Activated naive CD4-positive, alpha-beta T cell treated with Interleukin-2 at 50 U/mL for 16 hours (primary cell): ENCODE measurements at regions not wholly inside any gene's neighbourhood (a gene's known extent, or its start where the extent isn't known, plus 50 kb on each side); places are given as distances from the start of the nearest gene placed in this dataset.
"Not testable (repeated sequence)": the region's sequence is repeated elsewhere in the genome, so short reads cannot be mapped to it uniquely, and the experiment has no call there.

Experiments used
- DNase-seq: peaks from one replicate; pipeline ENCODE4 v3.0.0-alpha.2; 2020

DNA sequence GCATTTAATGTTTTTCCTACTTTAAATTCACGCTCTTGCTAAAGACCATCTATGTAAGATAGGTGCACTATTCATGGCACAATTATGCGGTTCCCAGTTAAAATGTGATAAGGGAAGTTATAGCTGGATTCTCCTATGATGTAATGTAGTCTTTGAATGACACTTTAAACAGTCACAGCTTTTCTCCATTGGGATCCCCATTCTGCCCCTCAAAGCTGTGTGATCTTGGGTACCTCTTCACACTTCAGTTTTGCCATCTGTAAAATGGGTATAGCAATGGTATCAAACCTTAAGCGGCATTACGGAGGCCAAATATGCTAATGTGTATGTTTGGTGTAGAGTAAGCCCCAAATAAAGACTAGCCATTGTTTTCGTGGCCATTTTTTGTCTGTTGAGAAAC is 64.7 kb upstream of the ZNF217 start:
- DNase-seq: no peak

DNA sequence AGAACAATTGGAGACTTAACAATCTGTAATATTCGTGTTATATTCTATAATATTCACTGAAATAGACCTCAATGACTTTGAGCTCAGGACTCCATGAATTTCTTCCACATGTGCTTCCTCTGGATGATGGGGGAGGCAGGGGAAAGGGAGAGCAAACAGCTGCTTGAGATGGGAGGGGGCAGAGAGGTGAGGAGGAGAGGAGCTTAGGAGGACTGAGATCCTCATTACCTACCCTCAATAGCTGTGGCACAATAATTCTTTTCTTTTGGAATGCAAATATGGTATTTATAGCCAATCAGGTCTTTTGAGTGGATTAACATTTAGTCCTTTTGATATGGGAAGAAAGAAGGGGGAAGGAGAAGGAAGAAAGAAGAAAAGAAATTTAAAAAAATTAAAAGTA is 64.1 kb upstream of the ZNF217 start:
- no peak for DNase-seq

DNA sequence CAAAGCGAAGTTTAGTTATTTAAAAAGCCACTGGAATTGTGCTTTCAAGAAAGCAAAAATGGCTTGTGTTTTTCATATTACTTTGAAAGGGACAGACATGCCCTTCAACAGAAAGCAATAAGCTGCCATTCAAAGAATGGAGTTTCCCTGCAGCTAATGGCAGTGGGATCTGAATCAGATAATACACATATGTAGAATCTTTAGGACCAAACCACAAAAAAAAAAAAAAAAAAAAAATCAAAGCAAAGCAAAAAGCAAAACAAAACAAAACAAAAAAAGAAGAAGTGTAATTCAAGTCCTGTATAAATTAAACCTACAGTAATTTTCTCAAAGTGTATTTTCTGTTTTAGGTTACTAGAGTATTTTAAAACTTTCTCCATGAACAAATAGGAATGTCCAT is 63.6 kb upstream of the ZNF217 start:
- DNase-seq: no peak

DNA sequence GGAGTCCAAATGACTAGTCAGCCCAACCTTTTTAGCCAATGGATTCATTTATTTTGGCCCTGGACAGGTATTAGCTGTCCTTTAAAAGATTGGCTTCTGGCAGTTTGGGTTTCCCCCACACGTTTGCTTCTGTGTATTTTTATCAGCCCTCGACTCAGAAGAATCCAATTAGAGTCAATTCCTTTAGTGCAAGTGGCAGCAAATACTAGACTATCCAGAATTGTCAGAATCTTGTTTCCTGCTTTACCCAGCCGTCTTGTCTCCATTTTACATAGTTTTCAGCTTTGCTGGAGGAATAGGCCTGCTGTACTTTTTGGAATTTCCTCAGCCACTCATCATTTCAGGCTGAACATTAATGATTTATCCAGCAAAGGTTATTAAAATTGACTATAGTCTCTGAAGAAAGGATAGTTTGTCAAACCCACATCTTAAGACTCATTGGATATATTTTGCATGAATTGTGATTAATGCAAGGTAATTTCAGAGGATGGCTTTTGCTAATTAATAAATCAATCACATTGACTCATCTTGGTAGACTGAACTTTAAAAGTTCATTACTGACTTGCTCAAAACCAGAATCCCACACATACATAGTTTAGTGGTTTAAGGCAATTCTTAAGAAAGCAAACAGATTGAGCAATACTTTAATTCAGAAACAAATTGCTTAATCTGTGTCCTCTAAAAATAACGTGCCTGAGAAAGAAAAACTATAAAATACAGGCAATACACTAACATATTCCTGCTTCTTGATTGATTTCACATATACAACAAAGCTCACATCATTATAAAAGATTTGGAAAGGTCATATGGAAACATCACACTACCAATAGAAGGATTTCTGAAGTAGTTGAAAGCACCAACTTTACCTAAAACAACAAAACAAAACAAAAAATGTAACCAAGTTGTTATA is 62.9 kb upstream of the ZNF217 start:
- DNase-seq: no peak

DNA sequence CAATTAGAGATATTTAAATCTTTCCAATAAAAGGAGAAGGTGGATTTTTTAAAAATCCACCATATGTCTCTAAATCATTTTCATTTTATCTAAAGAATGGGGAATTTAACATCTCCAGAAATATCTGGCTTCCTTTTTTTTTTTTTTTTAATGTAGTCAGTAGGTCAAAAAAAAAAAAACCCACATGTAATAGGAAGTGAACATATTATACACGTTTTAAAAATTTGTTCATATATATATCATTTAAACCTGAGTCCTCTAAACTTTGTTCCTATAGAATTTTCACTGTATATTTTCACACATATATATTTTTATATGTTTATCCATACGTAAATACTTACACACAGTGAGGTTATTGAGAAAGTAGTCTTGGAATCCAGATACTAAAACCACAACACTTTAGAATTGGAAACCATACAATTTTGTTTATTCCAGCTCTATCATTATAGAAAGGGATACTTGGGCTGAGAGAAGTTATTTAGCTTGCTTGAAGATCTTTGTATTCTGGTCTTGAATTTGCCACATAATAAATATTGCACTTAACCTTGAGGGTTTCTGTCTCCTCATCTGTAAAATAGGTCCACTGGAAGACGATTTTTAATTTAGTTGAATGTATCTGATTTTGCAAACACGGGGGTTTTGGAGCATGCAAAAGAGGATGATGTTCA is 62.1 kb upstream of the ZNF217 start:
- no peak for DNase-seq

DNA sequence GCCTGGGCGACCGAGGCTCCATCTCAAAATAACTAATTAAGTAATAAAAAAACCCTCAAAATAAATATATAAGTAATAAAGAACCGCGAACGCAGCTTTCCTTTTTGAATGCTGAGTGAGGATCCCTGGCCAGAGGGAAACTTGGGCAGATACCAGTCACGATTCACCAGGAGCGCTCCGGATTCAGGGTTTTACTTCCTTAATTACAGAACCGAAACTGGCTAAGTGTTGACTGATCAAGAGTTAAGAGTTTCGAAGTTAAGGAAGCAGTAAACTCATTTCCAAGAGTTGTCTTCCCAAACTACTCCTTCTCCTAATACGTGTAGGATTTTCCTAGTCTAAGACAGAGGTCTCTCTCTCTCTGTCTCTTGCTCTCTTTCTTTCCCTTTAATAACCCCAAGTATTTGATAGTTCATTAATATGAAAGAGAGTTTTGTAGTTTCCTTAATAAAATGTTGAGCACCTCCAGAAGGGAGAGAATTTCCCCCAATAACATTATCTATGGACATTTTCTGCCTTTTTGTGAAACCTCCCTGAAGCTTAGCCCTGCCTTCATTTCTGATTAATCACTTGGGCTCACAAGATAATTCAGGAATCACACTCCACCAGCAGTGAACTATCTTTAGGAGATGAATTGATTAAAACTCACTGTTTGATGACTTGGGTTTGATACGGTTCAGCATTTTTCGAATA is 61.4 kb upstream of the ZNF217 start:
- DNase-seq: no peak

DNA sequence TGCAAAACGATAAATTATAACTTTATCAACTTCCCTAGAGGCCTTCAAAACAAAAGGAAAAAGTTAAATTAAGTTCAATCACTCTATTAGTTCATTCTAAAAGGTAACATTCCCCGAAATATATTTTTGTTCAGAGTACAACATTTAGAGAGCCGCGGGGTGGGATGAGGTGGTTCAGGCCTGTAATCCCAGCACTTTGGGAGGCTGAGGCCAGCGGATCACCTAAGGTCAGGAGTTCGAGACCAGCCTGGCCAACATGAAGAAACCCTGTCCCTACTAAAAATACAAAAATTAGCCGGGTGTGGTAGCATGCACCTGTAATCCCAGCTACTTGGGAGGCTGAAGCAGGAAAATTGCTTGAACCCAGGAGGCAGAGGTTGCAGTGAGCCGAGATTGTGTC is 60.9 kb upstream of the ZNF217 start:
- DNase-seq: not testable (repeated sequence)

DNA sequence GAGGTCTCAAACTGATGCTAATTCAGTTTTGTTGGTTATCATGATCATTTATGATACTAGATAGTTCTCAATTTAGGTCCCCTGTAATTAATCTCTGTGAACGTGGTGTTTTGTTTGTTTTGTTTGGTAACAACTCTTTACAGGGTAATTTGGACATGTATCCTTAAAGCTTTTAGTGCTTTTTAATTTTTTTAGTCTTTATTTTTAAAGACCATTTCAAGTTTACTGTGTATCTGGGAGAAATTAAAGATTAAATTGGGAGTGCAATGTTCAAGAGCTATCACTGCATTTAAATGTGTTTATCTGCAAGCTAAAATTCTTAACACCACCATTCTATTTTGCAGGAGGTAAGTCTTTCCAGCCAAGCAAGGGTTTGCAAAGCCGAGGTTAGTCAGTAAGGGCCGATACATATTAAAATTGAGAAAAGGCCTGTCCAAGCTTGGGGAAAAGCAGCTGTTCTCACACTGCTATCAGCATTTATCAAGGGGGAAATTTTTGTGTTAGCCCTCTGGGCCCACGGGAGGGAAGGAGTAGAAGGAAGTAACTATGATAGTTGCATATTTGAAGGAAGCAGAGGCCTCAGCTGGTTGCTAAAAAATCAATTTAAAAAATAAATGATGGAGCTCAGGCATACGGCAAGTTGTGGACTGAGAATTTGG is 59.3 kb upstream of the ZNF217 start:
- no peak for DNase-seq

DNA sequence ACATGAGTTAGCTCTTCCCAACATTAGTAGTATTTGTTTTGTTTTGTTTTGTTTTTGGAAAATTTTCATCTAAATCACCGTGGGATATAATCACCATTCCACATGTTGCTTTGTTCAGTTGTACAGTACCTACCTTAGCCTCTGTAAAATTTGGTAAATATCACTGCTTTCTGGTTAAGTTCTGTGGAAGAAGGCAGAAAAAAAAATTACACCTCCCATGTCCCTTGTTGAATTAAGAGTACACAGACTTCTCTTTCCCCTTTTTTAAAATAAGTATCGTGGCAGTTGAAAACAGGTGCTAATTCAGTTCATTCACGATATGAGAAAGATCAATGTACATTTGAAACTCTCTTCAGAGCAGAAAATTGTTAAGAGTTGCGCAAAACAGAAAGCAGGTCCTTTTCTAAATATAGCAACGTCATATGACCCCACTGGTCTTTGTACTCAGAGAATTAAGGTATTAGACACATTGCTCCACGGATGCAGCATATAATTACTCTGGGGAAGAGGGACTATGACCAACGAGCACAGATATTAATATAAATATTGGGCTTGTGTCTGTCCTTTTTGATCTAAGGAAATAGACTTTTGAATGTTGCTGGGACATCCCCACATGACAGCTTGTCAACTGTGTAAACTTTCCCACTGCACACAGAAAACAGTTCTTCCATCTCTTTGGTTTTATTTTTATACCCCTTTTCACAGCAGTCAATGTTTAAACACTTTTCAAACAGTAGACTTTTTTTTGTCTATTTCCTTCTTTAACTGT is 58.6 kb upstream of the ZNF217 start:
- DNase-seq: no peak

DNA sequence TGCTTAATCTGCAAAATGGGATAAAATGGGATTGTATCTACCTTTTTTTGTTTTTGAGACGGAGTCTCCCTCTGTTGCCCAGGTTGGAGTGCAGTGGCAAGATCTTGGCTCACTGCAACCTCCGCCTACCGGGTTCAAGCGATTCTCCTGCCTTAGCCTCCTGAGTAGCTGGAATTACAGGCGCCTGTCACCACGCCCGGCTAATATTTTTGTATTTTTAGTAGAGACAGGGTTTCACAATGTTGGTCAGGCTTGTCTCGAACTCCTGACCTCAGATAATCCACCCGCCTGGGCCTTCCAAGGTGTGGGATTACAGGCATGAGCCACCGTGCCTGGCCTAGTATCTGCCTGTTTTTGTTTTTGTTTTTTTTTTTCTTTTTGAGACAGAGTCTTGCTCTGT is 55.9 kb upstream of the ZNF217 start:
- not testable (repeated sequence) for DNase-seq

DNA sequence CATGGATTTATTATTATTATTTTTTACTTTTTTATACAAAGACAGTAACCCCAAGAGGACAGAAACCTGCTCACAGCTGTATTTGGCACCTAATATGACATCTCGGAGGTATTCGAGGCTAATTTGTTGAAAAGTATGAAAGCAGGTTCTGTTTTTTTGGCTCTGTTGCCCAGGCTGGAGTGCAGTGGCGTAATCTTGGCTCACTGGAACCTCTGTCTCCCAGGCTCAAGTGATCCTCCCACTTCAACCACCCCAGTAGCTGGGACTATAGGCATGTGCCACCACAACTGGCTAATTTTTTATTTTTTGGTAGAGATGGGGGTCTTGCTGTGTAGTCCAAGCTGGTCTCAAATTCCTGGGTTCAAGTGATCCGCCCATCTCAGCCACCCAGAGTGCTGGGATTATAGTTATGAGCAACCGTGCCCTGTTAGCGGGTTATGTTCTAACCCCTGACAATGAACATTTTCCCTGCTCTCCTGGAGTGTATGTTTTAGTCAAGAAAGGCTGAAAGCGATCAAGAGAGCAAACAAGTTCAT is 53.7 kb upstream of the ZNF217 start:
- no peak for DNase-seq

DNA sequence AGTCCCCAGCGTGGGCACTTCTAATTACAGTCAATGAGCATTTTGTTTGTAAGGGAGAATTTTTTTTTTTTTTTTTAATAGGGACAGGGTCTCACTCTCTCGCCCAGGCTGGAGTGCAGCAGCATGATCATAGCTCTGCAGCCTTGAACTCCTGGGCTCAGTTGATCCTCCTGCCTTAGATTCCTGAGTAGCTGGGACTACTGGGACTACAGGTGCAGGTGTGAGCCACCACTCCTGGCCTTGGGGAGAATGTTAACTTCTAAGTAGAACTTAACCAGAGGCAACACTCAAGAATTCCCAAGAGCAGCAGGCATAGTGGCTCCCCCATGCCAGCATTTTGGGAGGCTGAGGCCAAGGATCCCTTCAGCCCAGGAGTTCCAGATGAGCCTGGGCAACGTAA is 52.9 kb upstream of the ZNF217 start:
- no peak for DNase-seq

DNA sequence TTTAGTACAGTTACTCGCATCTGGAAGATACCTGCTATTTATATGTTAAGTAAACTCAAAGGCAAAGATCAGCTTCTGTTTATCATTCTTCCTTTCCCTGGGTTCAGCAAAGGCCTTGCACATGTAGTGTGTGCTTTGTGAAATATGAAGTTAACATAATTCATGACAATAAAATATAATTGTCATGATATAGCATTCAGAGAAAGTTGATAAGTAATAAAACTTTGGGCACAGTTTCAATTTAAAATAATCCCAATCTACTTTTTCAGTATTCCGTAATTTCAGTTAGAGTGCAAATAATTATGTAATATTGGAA is 51.9 kb upstream of the ZNF217 start:
- DNase-seq: no peak

DNA sequence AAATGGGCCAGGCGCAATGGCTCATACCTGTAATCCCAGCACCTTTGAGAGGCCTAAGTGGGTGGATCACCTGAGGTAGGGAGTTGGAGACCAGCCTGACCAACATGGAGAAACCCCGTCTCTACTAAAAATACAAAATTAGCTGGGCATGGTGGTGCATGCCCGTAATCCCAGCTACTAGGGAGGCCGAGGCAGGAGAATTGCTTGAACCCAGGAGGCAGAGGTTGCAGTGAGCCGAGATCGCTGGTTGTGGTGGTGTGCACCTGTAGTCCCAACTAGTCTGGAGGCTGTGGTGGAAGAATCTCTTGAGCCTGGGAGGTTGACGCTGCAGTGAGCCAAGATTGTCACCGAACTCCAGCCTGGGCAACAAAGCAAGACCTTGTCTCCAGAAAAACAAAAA is 50.5 kb upstream of the ZNF217 start:
- not testable (repeated sequence) for DNase-seq
